C4-2B (cell line): ENCODE measurements at regions not wholly inside any gene's neighbourhood (a gene's known extent, or its start where the extent isn't known, plus 50 kb on each side); places are given as distances from the start of the nearest gene placed in this dataset.

Experiments used
- H3K27ac ChIP-seq: fragments of 450-650 bp; 2 replicates; pipeline ENCODE4 v1.5.1; 2017
- ZFX ChIP-seq: fragments of 450-650 bp; IDR thresholded peaks from 2 replicates; pipeline ENCODE4 v1.6.1; 2017
- TF ChIP-seq, protein P1 (sequence below): fragments of 450-650 bp; conservative IDR thresholded peaks from 2 replicates; pipeline ENCODE4 v1.5.1; 2017; ENCODE audit warnings: mild to moderate bottlenecking

DNA sequence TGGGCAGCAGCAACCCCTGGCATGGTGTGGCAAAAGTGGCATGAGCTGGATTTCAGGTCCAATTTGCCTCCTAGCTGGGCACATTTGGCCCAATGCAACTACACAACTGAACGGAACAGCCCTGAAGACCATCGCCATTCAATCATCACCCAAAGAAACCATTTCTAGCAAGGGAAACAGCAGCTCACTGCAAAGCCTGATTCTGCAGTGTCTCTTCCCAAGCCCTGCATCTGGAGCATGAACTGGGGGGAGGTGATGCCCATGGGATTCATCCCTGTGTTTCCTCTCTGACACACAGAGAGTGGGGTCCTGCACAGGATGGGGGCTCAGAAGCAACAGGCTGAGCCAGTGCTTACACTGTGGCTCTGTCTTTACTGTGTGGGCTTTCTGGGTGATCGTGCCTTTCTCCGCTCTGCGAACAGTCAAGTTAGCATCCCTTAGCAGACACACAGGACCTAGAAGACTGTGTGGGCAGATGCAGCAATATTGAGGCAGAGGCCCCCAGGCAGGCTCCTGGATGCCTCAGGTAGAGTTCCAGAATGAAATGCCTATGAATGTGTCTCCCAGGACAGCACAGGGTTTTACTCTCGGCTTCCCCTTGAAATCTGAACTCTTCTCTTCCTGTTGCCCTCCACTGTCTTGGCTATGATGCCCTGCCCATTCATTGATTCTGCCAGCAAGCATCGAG lies 91.1 kb upstream of the ALDH1A3 start:
- TF ChIP-seq, protein P1, sequence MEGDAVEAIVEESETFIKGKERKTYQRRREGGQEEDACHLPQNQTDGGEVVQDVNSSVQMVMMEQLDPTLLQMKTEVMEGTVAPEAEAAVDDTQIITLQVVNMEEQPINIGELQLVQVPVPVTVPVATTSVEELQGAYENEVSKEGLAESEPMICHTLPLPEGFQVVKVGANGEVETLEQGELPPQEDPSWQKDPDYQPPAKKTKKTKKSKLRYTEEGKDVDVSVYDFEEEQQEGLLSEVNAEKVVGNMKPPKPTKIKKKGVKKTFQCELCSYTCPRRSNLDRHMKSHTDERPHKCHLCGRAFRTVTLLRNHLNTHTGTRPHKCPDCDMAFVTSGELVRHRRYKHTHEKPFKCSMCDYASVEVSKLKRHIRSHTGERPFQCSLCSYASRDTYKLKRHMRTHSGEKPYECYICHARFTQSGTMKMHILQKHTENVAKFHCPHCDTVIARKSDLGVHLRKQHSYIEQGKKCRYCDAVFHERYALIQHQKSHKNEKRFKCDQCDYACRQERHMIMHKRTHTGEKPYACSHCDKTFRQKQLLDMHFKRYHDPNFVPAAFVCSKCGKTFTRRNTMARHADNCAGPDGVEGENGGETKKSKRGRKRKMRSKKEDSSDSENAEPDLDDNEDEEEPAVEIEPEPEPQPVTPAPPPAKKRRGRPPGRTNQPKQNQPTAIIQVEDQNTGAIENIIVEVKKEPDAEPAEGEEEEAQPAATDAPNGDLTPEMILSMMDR, result no peak
- TF ChIP-seq ZFX, result no peak
- H3K27ac ChIP-seq, result no peak overlapping the region

DNA sequence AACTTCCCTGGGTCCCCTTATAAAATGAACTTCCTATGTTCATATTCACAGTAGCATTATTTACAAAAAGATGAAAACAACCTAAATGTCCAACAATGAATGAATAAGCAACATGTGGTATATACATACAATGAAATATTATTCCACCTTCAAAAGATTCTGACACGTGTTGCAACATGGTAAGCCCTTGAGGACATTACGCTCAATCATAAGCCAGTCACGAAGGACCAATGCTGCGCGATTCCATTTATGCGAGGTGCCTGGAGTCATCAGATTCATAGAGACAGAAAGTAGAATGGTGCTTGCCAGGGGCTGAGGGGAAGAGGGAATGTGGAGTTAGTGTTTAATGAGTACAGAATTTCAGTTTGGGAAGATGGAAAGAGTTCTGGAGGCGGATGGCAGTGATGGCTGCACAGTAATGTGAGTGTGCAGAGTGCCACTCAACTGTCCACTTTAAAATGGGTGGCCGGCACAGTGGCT lies 88.8 kb upstream of the ALDH1A3 start:
- no peak for TF ChIP-seq ZFX
- TF ChIP-seq, protein P1, result no peak
- H3K27ac ChIP-seq, result no peak overlapping the region

DNA sequence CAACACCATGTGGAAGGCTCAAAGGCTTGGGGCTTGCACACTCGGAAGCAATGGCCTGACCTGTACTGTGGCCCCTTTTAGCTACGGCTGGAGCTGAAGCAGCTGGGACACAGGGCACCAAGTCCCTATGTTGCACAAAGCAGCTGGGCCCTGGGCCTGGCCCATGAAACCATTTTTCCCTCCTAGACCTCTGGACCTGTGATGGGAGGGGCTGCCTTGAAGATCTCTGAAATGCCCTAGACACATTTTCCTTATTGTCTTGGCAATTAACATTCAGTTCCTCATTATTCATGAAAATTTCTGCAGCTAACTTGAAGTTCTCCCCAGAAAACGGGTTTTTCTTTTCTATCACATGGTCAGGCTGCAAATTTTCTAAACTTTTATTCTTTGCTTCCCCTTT lies 85.6 kb upstream of the ALDH1A3 start:
- TF ChIP-seq, protein P1, result no peak
- TF ChIP-seq ZFX, result no peak

DNA sequence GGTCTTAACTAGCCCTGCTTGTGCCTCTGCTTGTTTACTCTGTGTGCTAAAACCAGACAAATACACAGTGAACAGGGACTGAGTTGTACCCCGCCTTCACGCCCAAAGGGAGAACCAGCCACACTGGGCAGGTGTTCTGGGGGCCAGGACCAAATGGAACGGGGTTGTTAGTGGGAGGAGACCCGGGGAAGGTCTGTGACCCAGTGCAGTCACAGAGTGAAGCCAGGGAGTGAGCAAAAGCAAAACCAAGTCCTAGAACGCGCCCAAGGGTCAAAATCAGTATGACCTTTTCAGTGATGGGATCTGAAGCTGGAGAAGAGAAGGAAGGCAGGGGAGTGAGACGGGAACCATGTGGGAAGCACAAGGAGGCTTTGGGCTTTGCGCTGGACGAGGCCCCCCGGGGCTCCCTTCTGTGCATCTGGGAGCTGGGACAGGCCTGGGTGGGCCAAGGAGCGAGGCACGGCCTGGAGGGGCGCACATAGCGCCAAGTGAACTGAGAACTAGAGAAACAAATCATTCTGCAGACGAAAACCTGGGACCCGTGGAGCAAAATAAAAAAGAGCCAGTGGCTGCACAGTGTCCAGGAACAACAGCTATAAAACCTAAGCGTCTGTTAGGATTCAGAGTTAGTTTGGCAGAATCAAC lies 78.3 kb upstream of the ALDH1A3 start:
- TF ChIP-seq, protein P1, result no peak
- TF ChIP-seq ZFX, result no peak
- H3K27ac ChIP-seq, result no peak overlapping the region

More for the DNA sequence above, 85.6 kb upstream of the ALDH1A3 start:
- no peak overlapping the region for H3K27ac ChIP-seq

DNA sequence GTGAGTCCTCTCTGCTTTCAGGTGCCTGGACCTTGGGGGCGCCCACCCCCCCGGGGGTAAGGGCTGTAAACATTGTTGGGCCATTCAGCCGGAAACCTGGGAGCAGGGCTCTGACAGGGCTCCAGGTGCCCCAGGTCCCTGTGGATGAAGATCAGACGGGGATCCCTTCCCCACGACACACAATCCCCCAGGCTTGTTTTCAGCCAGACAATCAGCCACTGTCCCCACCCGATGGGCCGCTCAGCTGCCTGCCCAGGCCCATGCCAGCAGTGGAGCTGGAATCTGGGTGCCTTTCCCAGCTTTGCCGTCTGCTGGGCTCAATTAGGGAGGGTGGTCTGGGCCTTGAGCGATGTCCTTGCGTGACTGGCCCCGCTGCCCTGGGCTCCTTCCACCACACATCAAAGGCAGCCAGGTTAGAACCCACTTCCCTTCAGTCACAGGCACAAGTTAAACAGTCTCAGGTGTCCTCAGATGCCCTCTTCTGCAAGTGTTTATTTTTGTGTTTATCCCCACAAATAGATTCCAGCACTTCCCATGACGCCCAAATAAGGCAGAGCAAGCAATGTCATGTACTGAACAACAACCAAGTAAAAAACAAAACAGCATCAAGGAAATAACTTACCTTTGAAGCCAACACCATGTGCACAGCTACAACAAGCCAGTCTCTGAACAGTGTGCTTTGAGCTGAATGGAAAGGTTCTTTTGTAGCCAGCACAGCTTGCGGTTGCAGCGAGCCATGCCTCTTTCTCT lies 77.0 kb upstream of the ALDH1A3 start:
- no peak overlapping the region for H3K27ac ChIP-seq
- TF ChIP-seq, protein P1, result no peak
- no peak for TF ChIP-seq ZFX

DNA sequence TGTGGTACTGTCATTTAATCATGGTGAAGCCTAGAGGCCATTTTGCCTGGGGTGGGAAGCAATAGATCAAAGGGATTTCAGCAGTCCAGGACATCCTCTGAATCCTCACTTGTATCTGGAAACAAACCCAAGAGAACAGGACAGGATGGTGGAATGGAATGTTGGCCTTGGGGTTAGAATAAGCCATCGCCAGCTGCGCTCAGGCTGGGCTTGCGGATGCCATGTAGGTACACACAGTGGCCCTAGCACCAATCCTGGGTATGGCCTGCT lies 76.5 kb upstream of the ALDH1A3 start:
- no peak overlapping the region for H3K27ac ChIP-seq
- TF ChIP-seq ZFX, result no peak
- TF ChIP-seq, protein P1, result no peak

DNA sequence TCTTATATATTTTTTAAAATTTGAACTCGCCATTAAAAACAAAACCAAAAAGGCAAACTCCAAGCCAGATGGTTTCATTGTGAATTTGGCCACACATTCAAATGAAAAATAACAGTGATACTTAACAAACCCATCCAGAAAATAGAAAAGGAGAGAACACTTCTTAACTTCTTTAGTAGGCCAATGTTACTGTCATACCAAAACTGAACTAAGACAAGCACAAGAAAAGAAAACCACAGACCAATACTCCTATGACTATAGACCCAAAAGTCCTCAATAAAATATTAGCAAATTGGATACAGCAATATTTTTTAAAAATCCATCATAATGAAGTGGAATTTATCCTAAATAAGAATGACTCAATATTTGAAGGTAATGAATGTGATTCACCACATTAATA lies 73.5 kb upstream of the ALDH1A3 start:
- no peak for TF ChIP-seq ZFX
- TF ChIP-seq, protein P1, result no peak
- H3K27ac ChIP-seq, result no peak overlapping the region
